Omental fat pad (tissue), 3 donors: ENCODE measurements at regions not wholly inside any gene's neighbourhood (a gene's known extent, or its start where the extent isn't known, plus 50 kb on each side); places are given as distances from the start of the nearest gene placed in this dataset.

Experiments used
- ATAC-seq: fragments of 150-250 bp; one replicate; pipeline ENCODE4 v1.9.1; 2016; ENCODE audit warnings: mild to moderate bottlenecking, moderate library complexity; ENCODE audit not compliant: low FRiP score
- DNase-seq: peaks from one replicate; pipeline ENCODE4 v3.0.0-alpha.2; 2019; ENCODE audit warnings: low spot score
- TF ChIP-seq, protein P1 (sequence below), 3 donors: fragments of 450-650 bp; IDR thresholded peaks; one replicate each; pipeline ENCODE4 v1.5.1; 2016 to 2017; ENCODE audit warnings: antibody characterized with exemption in 3 of 3, mild to moderate bottlenecking in 3 of 3, moderate library complexity in 2 of 3

GRCh38 chr3:36124118-36124796, 256.0 kb upstream of the STAC start:
- no peak for DNase-seq
- TF ChIP-seq, protein P1, sequence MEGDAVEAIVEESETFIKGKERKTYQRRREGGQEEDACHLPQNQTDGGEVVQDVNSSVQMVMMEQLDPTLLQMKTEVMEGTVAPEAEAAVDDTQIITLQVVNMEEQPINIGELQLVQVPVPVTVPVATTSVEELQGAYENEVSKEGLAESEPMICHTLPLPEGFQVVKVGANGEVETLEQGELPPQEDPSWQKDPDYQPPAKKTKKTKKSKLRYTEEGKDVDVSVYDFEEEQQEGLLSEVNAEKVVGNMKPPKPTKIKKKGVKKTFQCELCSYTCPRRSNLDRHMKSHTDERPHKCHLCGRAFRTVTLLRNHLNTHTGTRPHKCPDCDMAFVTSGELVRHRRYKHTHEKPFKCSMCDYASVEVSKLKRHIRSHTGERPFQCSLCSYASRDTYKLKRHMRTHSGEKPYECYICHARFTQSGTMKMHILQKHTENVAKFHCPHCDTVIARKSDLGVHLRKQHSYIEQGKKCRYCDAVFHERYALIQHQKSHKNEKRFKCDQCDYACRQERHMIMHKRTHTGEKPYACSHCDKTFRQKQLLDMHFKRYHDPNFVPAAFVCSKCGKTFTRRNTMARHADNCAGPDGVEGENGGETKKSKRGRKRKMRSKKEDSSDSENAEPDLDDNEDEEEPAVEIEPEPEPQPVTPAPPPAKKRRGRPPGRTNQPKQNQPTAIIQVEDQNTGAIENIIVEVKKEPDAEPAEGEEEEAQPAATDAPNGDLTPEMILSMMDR (IDR thresholded peaks at IDR 0.05), result no peak
- no peak for ATAC-seq

GRCh38 chr3:36132214-36132613, 248.1 kb upstream of the STAC start:
- DNase-seq, result no peak
- no peak for ATAC-seq
- TF ChIP-seq, protein P1 (IDR thresholded peaks at IDR 0.05), result no peak

DNA sequence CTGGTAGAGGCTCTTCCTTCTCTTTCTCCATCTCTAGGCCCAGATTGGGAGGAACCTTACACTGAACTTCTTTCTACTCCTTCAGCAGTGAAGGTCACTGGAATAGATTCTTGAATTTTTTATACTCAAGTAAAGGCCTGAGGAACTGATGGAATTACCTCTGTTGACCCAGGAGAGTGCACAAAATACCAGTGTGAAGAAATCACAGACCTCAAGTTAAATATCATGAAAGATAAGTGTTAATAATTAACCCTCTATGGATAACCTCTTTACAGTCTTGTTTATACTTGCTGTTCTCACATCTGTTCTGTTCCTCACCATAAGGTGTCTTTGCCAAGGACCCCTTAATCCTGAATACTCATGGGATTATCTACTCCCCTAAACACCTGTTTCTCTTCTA, 244.4 kb upstream of the STAC start:
- ATAC-seq (no peak), DNase-seq (no peak)
- TF ChIP-seq, protein P1 (IDR thresholded peaks at IDR 0.05), result no peak

DNA sequence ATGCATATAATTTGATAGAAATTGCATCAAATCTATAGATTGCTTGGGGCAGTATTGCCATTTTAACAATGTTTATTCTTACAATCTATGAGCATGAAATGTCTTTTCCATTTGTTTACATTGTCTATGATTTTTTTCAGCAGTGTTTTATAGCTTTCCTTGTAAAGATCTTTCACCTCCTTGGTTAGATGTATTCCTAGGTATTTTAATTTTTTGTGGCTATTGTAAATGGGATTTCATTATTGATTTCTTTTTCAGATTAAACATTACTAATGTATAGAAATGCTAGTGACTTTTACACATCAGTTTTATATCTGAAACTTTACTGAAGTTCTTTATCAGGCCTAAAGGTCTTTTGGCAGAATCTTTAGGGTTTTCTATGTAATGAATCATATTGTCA, 237.6 kb upstream of the STAC start:
- ATAC-seq, result no peak
- TF ChIP-seq, protein P1 (IDR thresholded peaks at IDR 0.05), result no peak
- no peak for DNase-seq

- DNase-seq (no peak), ATAC-seq (no peak)
- TF ChIP-seq, protein P1 (IDR thresholded peaks at IDR 0.05), result no peak
These were observed 233.9 kb upstream of the STAC start for GRCh38 chr3:36146404-36146803.

DNA sequence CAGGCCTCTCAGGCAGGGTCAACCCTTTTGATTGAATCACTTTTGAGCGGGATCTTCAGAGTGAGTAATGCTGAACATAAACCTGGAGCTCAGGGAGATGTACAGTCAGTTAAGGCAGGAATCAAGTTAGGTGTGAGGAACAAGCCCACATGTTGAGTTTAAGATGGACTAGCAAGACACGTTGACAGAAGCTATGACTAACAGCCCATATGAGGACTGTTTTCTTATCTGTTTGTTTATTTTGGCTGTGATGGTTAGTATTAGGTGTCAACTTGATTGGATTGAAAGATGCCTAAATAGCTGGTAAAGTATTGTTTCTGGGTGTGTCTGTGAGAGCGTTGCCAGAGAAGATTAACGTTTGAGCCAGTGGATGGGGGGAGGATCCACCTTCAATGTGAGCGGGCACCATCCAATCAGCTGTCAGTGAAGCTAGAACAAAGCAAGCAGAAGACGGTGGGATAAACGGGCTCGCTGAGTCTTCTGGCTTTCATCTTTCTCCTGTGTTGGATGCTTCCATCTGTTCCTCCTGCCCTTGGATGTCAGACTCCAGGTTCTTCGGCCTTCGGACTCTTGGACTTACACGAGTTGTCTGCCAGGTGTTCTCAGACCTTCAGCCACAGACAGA, 232.3 kb upstream of the STAC start:
- DNase-seq (no peak), ATAC-seq (no peak)
- TF ChIP-seq, protein P1 (IDR thresholded peaks at IDR 0.05), result no peak

DNA sequence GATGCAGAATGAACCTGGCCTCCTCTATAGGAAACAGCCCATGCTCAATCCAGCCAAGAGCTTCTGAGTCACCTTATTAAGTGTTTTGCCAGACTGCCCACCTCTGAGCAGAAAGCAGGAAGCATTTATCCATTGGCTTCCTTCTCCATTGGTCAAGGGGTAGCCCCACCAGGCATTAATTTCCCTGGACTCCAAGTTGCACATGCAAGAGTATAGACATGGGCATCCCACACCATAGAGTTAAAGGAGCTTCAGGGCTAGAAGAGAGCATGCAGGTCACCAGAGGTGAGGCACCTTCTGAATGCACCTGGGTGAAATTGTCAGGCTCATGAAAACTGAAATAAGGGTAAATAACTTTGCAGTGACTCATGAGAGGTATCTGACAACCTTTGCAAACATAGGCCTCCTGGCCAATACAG, 230.8 kb upstream of the STAC start:
- DNase-seq (no peak), ATAC-seq (no peak)
- TF ChIP-seq, protein P1 (IDR thresholded peaks at IDR 0.05), result no peak
